ENCODE measurements at regions not wholly inside any gene's neighbourhood (a gene's known extent, or its start where the extent isn't known, plus 50 kb on each side); places are given as distances from the start of the nearest gene placed in this dataset.

GRCh38 chr14:86404989-86405649, 875.2 kb downstream of the FLRT2 start:
- H3K4me1 ChIP-seq (ENCODE audit: insufficient read depth) = no peaks in the 10 kb centered on the region
- H3K36me3 ChIP-seq (ENCODE audit: insufficient read depth) = no peaks in the 10 kb centered on the region
- 38% methylated on average over 3 of the region's 3 CpGs for WGBS
- DNase-seq (ENCODE audit: extremely low spot score) = no peak
- no peak overlapping the region for H3K4me3 ChIP-seq (ENCODE audit: low read depth, low read length)
- no peak overlapping the region for H3K27ac ChIP-seq (ENCODE audit: low read depth)

- DNase-seq (ENCODE audit: extremely low spot score) = no peak
- 71% methylated on average over 2 of the region's 2 CpGs for WGBS
- H3K36me3 ChIP-seq (ENCODE audit: insufficient read depth) = no peaks in the 10 kb centered on the region
These were observed 874.5 kb downstream of the FLRT2 start for GRCh38 chr14:86404425-86404824.

GRCh38 chr14:86402545-86402944, 872.6 kb downstream of the FLRT2 start:
- WGBS = 91% methylated on average over 1 of the region's 1 CpG

More at GRCh38 chr14:86404425-86404824, 874.5 kb downstream of the FLRT2 start:
- H3K27ac ChIP-seq (ENCODE audit: low read depth) = no peak overlapping the region
- H3K4me1 ChIP-seq (ENCODE audit: insufficient read depth) = no peaks in the 10 kb centered on the region
- H3K4me3 ChIP-seq (ENCODE audit: low read depth, low read length) = no peak overlapping the region

GRCh38 chr14:86391085-86391484, 861.1 kb downstream of the FLRT2 start:
- no peak overlapping the region for H3K27ac ChIP-seq (ENCODE audit: low read depth)
- WGBS = 96% methylated on average over 6 of the region's 6 CpGs
- no peaks in the 10 kb centered on the region for H3K4me1 ChIP-seq (ENCODE audit: insufficient read depth)
- H3K4me3 ChIP-seq (ENCODE audit: low read depth, low read length) = no peak overlapping the region
- no peaks in the 10 kb centered on the region for H3K36me3 ChIP-seq (ENCODE audit: insufficient read depth)
- no peak for DNase-seq (ENCODE audit: extremely low spot score)

More at GRCh38 chr14:86402545-86402944, 872.6 kb downstream of the FLRT2 start:
- DNase-seq (ENCODE audit: extremely low spot score) = no peak
- no peaks in the 10 kb centered on the region for H3K36me3 ChIP-seq (ENCODE audit: insufficient read depth)
- H3K27ac ChIP-seq (ENCODE audit: low read depth) = no peak overlapping the region
- H3K4me1 ChIP-seq (ENCODE audit: insufficient read depth) = no peaks in the 10 kb centered on the region
- H3K4me3 ChIP-seq (ENCODE audit: low read depth, low read length) = no peak overlapping the region

- no peak overlapping the region for H3K4me3 ChIP-seq (ENCODE audit: low read depth, low read length)
These were observed 858.3 kb downstream of the FLRT2 start for GRCh38 chr14:86388216-86388615.

GRCh38 chr14:86373886-86374285, 843.9 kb downstream of the FLRT2 start:
- Histone ChIP-seq H3K4me3 (ENCODE audit: low read depth, low read length) (no peak overlapping the region), H3K4me1 (ENCODE audit: insufficient read depth) (no peaks in the 10 kb centered on the region), H3K36me3 (ENCODE audit: insufficient read depth) (no peaks in the 10 kb centered on the region), H3K27ac (ENCODE audit: low read depth) (no peak overlapping the region)
- 72% methylated on average over 1 of the region's 1 CpG for WGBS
- no peak for DNase-seq (ENCODE audit: extremely low spot score)

More at GRCh38 chr14:86388216-86388615, 858.3 kb downstream of the FLRT2 start:
- DNase-seq (ENCODE audit: extremely low spot score) = no peak
- WGBS = 77% methylated on average over 3 of the region's 3 CpGs
- Histone ChIP-seq H3K36me3 (ENCODE audit: insufficient read depth) (no peaks in the 10 kb centered on the region), H3K4me1 (ENCODE audit: insufficient read depth) (no peaks in the 10 kb centered on the region), H3K27ac (ENCODE audit: low read depth) (no peak overlapping the region)

- no peaks in the 10 kb centered on the region for H3K4me1 ChIP-seq (ENCODE audit: insufficient read depth)
- WGBS = 100% methylated on average over 1 of the region's 1 CpG
- no peak for DNase-seq (ENCODE audit: extremely low spot score)
- H3K27ac ChIP-seq (ENCODE audit: low read depth) = no peak overlapping the region
- H3K36me3 ChIP-seq (ENCODE audit: insufficient read depth) = no peaks in the 10 kb centered on the region
- no peak overlapping the region for H3K4me3 ChIP-seq (ENCODE audit: low read depth, low read length)
These were observed 842.5 kb downstream of the FLRT2 start for GRCh38 chr14:86372402-86372801.

- no peak overlapping the region for H3K27ac ChIP-seq (ENCODE audit: low read depth)
- WGBS = 95% methylated on average over 4 of the region's 4 CpGs
- H3K4me3 ChIP-seq (ENCODE audit: low read depth, low read length) = no peak overlapping the region
- H3K36me3 ChIP-seq (ENCODE audit: insufficient read depth) = no peaks in the 10 kb centered on the region
- no peaks in the 10 kb centered on the region for H3K4me1 ChIP-seq (ENCODE audit: insufficient read depth)
- no peak for DNase-seq (ENCODE audit: extremely low spot score)
These were observed 834.7 kb downstream of the FLRT2 start for GRCh38 chr14:86364634-86365033.

- H3K4me1 ChIP-seq (ENCODE audit: insufficient read depth) = no peaks in the 10 kb centered on the region
- DNase-seq (ENCODE audit: extremely low spot score) = no peak
- no peak overlapping the region for H3K27ac ChIP-seq (ENCODE audit: low read depth)
- no peaks in the 10 kb centered on the region for H3K36me3 ChIP-seq (ENCODE audit: insufficient read depth)
- WGBS = 96% methylated on average over 1 of the region's 1 CpG
- no peak overlapping the region for H3K4me3 ChIP-seq (ENCODE audit: low read depth, low read length)
These were observed 833.6 kb downstream of the FLRT2 start for GRCh38 chr14:86363576-86363975.

GRCh38 chr14:86363047-86363446, 833.1 kb downstream of the FLRT2 start:
- Histone ChIP-seq H3K27ac (ENCODE audit: low read depth) (no peak overlapping the region), H3K4me3 (ENCODE audit: low read depth, low read length) (no peak overlapping the region), H3K4me1 (ENCODE audit: insufficient read depth) (no peaks in the 10 kb centered on the region), H3K36me3 (ENCODE audit: insufficient read depth) (no peaks in the 10 kb centered on the region)
- no peak for DNase-seq (ENCODE audit: extremely low spot score)
- 93% methylated on average over 4 of the region's 4 CpGs for WGBS

- 50% methylated on average over 3 of the region's 3 CpGs for WGBS
- no peaks in the 10 kb centered on the region for H3K36me3 ChIP-seq (ENCODE audit: insufficient read depth)
- no peak for DNase-seq (ENCODE audit: extremely low spot score)
- H3K4me1 ChIP-seq (ENCODE audit: insufficient read depth) = no peaks in the 10 kb centered on the region
- no peak overlapping the region for H3K4me3 ChIP-seq (ENCODE audit: low read depth, low read length)
- no peak overlapping the region for H3K27ac ChIP-seq (ENCODE audit: low read depth)
These were observed 827.9 kb downstream of the FLRT2 start for GRCh38 chr14:86357876-86358275.

- H3K27ac ChIP-seq (ENCODE audit: low read depth) = no peak overlapping the region
- H3K4me3 ChIP-seq (ENCODE audit: low read depth, low read length) = no peak overlapping the region
- H3K36me3 ChIP-seq (ENCODE audit: insufficient read depth) = no peaks in the 10 kb centered on the region
- DNase-seq (ENCODE audit: extremely low spot score) = no peak
- no peaks in the 10 kb centered on the region for H3K4me1 ChIP-seq (ENCODE audit: insufficient read depth)
- WGBS = 50% methylated on average over 3 of the region's 3 CpGs
These were observed 827.2 kb downstream of the FLRT2 start for GRCh38 chr14:86357119-86357518.

- no peak overlapping the region for H3K27ac ChIP-seq (ENCODE audit: low read depth)
- 56% methylated on average over 3 of the region's 3 CpGs for WGBS
These were observed 817.0 kb downstream of the FLRT2 start for GRCh38 chr14:86346818-86347384.

GRCh38 chr14:86334355-86334754, 804.4 kb downstream of the FLRT2 start:
- Histone ChIP-seq H3K36me3 (ENCODE audit: insufficient read depth) (no peaks in the 10 kb centered on the region), H3K27ac (ENCODE audit: low read depth) (no peak overlapping the region), H3K4me1 (ENCODE audit: insufficient read depth) (no peaks in the 10 kb centered on the region), H3K4me3 (ENCODE audit: low read depth, low read length) (no peak overlapping the region)
- no peak for DNase-seq (ENCODE audit: extremely low spot score)
- 53% methylated on average over 3 of the region's 3 CpGs for WGBS

More at GRCh38 chr14:86346818-86347384, 817.0 kb downstream of the FLRT2 start:
- Histone ChIP-seq H3K4me1 (ENCODE audit: insufficient read depth) (no peaks in the 10 kb centered on the region), H3K4me3 (ENCODE audit: low read depth, low read length) (no peak overlapping the region), H3K36me3 (ENCODE audit: insufficient read depth) (no peaks in the 10 kb centered on the region)
- DNase-seq (ENCODE audit: extremely low spot score) = no peak

Data from urinary bladder (tissue), 3 donors.